ENCODE measurements at regions not wholly inside any gene's neighbourhood (a gene's known extent, or its start where the extent isn't known, plus 50 kb on each side); places are given as distances from the start of the nearest gene placed in this dataset.

GRCh38 chr11:116416852-116417251, 355.9 kb downstream of the BUD13 start:
- TF ChIP-seq, protein P1, sequence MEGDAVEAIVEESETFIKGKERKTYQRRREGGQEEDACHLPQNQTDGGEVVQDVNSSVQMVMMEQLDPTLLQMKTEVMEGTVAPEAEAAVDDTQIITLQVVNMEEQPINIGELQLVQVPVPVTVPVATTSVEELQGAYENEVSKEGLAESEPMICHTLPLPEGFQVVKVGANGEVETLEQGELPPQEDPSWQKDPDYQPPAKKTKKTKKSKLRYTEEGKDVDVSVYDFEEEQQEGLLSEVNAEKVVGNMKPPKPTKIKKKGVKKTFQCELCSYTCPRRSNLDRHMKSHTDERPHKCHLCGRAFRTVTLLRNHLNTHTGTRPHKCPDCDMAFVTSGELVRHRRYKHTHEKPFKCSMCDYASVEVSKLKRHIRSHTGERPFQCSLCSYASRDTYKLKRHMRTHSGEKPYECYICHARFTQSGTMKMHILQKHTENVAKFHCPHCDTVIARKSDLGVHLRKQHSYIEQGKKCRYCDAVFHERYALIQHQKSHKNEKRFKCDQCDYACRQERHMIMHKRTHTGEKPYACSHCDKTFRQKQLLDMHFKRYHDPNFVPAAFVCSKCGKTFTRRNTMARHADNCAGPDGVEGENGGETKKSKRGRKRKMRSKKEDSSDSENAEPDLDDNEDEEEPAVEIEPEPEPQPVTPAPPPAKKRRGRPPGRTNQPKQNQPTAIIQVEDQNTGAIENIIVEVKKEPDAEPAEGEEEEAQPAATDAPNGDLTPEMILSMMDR (conservative IDR thresholded peaks at IDR 0.05 in 1 of 2, IDR thresholded peaks at IDR 0.05 in 1 of 2; ENCODE audit: extremely low read depth in 1 of 2, insufficient read depth in 1 of 2, low read depth in 1 of 2, low read length in 2 of 2), result no peak
- TF ChIP-seq EZH2 (IDR thresholded peaks at IDR 0.05; ENCODE audit: borderline replicate concordance, low read length), result no peak

Measured in mammary epithelial cell (primary cell).